Esophagus mucosa (tissue), 1 donor: ENCODE measurements at regions not wholly inside any gene's neighbourhood (a gene's known extent, or its start where the extent isn't known, plus 50 kb on each side); places are given as distances from the start of the nearest gene placed in this dataset.
A peak's percentile ranks its signal among the peaks of the same experiment; 100 is the strongest.
"Not testable (repeated sequence)": the region's sequence is repeated elsewhere in the genome, so short reads cannot be mapped to it uniquely, and the experiment has no call there.

Experiments
- ATAC-seq: fragments of 200-7000 bp; cut with Tn5 transposase; one replicate; pipeline ENCODE4 v1.9.1; 2020
- donor health status: DM: yes; HTN: yes; CAD: no.

DNA sequence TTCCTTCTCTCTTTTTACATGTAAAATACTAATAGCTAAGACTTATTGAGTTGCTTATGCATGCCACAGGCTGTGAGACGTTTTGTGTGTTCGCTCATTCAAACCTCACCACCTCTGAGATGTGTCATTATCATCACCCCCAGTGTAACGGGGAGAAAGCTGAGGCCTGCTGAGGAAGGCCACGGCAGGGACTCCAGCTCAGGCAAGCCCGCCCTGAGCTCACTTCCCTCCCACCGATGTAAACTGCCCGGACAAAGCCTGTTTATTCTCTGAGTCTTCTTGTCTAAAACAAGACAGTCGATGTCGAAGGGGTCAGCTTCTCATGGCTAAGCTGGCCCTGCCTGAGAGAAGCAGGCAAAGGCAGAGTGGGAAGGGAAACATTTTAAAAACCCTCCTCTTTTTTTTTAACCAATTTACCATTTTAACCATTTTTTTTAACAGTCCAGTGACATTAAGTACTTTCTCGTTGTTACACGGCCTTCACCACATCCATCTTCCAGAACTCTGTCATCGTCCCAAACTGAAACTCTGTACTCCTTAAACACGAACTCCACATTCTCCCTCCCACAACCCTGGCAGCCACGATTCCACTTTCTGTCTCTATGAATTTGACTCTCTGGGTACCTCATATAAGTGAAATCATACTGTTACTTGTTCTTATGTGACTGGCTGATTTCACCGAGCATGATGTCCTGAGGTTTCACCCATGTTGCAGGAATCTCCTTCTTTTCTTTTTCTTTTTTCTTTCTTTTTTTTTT, 204.8 kb upstream of the GALNT2 start:
- no peak for ATAC-seq

DNA sequence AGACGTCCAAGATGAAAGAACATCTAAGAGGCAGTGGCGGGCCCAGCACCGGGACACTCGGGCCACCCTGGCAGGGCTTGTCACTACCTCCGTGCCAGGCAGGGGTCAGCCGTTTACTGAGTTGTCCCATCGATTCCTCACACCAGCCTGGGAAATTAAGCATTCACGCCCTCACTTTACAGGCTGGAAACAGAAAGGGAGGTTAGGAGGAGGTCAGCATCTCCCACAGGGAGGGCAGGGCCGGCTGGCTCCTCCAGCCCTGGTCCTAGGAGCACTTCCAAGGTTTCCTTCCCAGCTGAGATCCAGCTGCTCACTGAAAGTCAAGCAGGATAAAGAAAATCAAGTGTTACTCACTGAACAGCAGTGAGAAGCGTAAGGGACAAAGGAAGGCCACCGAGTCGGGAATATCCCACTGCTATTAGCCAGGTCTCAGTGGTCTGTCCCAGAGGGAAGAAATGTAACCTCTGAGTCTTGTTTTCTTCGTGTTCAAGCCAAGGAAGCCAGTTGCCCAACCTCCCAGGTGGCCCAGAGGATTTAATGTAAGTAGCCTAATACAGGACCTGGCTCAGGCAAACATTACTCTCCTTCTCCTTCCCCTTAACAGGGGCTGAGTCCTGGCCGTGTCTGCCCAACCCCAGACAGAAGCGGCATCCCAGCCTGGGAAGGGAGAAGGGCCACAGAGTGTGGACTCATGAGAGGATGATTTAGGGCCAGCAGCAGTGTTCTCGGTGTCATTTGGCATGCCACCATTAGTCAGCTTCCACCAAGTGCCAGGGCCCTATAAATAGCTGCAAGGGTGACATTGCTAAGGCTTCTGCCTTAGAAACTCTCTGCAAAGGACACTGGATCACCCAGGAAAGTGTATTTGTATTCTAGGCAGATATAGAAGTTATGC, 203.1 kb upstream of the GALNT2 start:
- no peak for ATAC-seq

DNA sequence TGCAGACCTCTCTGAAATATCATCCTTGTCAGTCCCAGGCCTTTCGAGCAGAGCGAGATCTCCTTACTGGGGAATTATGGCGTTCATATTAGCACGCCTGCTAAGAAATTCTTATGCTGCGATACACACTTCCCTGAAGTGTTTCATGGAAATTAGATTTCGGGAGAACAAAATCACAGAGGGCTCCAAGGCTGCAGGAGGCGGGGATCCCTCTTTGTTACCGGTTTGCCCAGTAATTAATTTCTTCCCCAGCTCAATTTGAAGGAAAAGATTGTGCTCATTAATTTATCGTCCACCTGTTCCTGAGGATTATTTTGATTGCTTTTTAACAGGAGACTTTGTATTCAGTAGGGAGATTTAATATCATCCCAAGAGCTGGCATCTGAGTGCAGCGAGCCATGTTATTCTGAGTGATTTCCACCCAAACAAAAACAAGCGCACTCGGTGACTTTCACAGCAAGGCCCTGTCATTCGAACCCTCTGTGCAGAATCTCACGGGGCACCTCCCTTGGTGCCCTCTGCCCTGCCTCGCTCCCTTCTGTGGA, 202.3 kb upstream of the GALNT2 start:
- ATAC-seq: no peak

DNA sequence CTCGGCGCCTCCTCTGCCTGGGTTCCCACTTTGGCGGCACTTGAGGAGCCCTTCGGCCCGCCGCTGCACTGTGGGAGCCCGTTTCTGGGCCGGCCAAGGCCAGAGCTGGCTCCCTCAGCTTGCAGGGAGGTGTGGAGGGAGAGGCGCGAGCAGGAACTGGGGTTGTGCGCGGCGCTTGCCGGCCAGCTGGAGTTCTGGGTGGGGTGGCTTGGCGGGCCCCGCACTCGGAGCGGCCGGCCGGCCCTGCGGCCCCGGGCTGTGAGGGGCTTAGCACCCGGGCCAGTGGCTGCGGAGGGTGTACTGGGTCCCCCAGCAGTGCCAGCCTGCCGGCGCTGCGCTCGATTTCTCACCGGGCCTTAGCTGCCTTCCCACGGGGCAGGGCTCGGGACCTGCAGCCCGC, 201.7 kb upstream of the GALNT2 start:
- not testable (repeated sequence) for ATAC-seq

DNA sequence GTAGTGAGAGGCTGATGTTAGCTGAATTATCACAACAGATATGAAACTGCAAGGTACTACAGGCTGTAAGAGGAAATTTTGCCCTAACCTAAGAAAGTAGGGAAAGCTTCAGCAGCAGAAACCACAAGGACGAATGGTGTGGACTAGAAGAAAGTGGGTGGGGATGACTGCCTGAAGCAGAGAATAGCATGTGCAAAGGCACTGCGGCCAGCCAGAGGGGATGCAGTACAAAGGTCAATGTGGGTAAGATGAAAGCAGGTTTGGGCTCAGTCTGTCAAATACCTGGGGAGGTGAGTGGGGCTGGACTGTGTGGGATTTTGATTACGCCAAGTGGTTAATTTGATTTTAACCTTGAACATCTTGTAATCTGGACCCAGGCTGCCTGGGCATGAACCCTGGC, 199.3 kb upstream of the GALNT2 start:
- no peak for ATAC-seq

DNA sequence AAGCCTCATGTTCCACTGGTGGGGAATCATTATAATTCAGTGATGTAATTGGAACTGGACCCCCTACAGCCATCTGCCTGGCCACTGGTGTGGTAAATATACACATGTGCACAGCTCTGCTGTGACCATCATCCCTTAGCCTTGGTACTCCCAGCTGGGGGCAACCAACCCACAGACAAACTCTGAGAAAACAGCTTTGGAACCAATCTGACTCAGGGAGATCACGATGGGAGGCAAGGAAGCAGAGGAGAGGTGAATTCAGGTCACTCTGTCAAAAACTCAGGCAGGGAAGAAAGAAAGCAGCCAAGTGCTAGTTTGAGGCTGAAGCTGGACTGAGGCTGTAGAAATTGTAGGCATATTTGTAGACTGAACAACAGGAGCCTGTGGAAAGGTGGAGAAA, 197.8 kb upstream of the GALNT2 start:
- ATAC-seq: no peak

DNA sequence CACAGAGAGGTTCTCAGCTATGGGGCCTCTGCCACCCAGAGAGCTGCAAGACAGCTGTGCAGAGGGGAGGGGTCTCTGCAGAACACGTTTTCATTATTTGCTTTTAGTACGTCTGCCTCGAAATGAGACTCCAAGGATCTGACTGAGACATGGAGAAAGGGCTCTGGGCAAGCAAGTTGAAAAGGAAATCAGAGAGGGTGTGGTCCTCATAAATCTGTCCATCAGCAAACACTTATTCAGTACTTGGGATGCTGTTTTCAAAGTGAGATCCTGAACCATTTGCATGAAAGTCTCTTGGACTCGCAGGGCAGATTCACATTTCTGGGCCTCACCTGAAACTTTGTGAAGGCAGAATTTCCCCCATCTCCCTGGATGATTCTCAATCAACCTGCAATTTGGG, 197.4 kb upstream of the GALNT2 start:
- ATAC-seq: no peak

DNA sequence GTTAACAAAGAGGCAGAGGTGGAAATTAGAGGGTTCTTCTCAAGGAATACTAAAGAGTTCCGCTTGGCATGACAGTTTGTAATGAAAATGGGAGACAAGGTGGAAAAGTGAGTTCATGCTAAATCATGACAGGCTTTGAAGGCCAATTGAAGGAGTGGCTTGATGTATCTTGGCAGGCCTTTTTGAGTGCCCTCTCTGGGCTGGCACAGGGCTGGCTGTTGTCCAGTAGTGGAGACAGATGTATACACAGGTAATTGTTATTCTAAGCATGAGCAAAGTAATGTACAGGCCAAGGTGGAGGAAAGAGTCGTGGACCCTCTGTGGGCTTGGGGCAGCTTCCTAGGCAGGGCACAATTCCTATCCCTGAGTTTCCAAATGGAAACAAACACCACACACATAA, 196.7 kb upstream of the GALNT2 start:
- no peak for ATAC-seq

DNA sequence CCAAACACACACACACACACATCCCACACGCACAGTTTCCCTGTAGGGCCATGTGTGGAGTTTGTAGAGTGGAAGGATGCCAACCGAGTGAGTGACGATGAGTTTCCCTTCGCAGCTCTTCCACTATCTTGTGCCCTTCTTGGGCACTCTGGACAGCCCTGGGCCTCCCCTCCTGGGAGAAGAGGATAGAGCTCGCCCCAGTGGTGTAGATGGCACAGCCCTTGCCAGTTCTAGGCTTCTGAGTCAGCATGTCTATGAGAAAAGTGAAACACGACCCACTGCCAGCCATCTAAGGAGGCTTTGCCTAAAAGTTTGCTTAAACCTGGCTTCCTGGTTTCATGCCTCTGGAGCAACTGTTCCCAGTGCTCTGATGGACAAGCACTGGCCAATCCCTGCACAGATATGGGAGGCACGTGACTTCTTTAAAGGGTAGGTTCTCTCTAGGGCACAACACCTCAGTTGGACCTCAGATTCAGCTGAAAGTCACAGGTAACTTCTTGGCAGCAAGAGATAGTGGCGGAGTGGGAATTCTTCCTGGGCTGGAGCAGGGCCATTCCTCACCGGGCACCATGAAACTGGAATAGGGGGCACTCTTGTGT, 195.9 kb upstream of the GALNT2 start:
- no peak for ATAC-seq

DNA sequence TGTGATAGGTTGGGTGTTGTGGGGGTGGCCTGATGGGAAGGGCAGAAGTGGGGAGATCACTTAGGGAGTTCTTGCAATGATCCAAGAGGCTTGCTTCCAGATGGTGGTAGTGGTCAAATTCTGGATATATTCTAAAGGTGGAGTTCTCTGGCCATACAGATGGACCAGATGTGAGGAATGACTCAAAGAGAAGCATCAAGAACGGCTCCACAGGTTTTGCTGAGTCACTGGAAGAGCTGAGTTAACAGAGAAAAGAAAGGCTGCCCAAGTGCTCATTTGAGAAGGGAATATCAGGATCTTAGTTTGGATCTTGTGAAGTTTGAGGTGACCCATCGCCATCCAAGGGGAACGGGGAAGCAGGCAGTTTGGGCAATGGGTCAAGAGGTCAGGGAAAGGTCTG, 192.9 kb upstream of the GALNT2 start:
- ATAC-seq: no peak

DNA sequence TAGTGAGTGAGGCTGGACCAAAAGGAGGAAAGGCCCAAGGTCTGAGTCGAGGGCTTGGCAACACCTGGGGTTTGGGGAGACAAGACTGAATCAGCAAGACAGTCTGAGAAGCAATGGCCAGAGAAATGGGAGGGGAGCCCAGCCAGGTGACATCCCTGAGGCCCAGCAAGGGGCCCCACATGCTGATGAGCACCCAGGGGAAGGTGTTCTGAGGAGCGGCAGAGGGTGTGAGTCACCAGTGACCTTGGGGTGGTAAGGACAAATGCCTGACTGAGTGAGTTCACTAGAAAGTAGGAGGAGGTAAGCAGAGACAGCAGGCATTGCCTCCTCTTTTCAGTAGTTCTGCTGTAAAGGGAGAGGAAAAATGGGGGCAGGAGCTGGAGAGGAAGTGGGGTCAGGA, 192.4 kb upstream of the GALNT2 start:
- no peak for ATAC-seq

DNA sequence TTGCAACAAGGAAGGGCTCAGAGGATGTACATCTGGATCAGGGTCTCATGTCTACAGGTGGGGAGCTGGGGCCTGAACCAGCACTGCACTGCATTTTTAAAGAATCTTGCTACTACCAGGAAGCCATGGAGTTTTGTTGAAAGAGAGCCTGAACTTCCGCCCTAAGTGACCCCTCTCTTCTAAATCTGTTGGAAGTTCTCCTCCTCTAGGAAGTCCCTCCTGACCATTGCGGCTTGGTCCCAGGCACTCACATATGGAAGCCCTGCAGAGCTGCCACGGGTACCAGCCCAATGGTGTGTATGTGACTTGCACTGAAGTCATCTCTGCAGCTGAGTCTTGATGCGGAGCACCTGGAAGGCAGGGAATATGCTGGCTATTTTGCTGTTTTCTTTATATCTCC, 192.0 kb upstream of the GALNT2 start:
- no peak for ATAC-seq

DNA sequence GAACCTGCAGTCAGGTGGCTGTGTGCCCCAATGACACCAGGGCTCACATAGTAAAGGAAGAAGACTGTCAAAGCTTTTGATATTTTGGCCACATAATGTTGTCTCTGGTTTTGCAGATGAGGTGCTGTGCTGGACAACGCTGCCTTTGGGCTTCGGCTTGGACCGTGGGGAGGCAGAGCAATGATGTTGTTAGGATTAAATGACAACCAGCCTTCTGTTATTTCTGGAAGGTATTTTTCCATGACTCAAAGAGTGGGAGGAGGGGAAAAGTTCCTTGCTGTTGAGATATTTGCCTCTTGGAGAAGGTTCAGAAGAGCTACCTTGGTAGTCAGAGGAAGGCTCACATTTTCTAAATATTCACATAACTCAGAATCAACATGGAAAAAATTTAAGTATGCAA, 187.3 kb upstream of the GALNT2 start:
- ATAC-seq: no peak

DNA sequence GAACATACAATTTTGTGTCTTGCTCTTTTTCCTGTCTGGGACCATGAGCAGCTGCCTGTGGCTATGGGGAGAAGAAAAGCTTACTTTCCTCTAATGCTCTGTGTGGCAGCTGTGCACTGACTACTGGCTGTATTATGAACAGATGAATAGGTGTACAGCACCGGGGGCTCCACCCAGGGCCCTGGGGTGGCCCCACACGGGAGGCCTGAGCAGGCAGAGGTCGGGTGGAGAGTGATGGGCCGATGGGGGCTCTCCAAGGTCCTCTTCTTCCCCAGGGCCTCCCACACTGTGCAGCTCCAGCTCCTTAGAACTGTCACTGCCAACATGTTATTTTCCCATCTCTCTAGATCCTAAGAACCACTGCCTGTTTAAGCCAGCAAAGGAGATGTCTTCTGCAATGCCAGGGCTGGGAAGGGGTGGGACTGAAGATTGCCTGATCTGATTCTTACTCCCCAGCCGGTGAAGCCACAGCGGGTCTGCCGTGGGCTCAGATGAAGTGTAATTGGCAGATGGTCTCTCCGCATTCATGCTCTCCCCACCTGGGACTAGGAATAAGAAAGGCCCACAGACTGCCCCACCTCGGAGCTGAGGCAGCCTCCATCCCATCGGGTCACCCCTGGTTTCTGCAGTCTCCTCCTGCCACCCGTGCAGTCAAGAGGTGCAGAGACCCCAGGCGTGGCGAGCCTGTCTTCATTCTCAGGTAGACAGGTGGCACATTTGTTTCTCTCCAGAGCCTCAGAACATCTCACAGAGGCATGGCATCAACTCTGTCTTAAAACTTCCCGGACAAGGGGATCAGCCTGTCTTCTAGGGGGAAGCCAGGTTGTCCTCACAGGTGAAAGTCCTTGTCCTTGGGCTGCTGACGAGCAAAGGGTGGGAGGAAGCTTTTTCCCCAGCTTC, 186.5 kb upstream of the GALNT2 start:
- no peak for ATAC-seq

DNA sequence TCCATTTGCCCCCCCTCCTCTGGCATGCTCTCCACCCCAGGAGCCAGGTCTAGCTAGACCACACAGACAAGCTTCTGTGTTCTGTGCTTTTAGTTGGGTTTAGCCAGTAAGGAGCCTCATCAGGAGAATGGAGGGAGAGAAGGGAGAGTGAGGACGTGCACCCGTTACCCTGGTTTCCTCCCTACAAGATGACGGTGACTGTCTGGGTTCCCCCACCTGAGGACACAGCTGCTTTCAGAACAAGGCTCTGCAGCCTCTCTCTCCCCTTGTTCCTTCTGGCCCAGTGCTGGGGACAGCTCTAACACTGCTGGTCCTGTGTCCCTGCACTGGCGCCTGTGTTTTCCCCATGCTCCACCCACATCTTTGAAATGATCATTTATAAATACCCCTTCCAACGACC, 184.4 kb upstream of the GALNT2 start:
- no peak for ATAC-seq

DNA sequence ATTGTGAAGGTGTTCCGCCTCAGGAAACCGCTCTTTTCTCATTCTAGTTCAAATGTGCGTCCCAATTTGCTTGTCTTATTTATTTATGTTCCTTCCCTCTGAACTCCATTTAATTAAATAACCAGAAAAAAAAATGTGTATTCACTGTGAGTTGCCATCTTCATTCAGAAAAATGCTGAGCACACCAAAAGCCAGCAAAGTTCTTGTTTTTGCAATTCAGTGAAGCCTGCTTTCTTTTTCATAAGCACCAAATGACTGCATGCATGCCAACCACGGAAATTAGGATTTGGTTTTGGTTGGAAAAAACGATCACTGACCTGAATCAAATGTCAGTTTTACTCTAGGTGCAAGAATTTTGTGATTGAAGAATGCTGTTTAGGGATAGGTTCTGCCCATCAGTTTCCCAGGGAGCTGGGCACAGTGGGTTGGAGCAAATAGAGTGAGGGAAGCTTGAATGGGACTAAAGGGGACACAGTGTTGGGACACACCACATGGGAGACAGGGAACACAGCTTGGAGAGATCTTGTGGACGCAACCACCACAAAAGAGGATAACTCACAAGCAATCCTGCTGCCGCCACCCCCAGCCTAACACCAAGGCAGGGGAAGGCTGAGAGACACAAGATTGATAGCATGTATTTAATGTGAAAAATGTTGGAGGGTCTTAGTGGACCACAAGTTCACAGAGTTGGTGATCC, 183.4 kb upstream of the GALNT2 start:
- ATAC-seq: no peak

DNA sequence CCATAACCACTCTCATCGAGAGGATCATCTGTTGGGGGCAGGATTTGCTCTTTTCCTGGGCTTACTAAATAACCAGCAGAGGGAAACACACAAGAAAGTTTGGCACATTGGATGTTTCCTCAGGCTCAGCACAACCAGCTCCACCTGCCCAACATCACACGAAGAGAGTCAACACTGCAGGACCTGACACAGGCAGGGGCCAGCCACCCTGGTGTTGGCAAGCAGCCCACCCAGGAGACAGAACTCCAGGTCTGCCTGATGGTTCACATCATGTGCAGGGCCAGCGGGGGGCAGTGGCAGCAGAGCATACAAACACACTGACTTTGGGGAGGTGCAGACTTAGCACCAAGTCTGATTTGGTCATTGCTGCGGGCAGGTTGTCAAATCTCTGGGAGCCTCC, 182.3 kb upstream of the GALNT2 start:
- ATAC-seq: no peak

DNA sequence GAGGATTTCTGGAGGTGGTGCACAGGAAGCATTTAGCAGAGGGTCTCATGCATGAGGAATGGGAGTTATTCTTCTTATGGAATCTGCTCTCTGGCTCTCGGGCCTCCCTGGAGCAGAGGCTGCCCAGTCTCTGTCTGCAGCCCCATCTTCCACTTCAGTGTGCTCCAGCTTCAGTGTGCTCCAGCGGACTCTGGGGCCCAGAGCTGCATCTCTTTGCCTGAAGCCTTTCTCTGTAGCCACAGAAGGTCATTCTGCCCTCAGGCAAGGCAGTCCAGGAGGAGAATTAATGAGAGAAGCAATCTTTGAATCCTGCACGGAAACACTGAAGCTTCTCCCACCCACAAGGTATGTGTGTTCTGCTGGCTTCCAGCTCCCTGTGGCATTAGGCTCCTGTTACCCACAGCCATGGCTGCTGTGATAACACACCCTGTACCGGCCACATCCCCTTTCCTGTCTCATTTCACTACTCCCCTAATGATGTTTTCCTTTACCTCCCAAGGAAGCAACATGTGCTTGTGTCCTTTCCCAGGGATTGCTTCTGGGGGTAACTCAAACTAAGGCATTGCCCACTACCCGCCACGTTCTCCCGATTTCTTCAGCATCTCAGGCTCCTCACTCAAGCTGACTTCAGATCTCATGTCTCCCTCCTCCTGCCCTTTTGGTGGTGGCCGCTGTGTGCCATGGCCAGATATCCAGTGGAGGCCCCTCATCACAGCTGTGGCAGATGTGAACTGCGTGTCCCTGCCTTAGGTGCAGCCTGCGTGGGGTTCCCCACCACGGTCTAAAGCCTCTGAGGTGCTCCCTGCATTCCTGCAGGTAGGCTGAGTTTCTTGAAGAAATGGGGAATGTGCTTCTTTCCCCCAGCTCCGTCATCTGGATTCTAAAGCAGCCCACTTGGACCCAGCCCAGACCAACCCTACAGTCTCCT, 181.2 kb upstream of the GALNT2 start:
- ATAC-seq: no peak

DNA sequence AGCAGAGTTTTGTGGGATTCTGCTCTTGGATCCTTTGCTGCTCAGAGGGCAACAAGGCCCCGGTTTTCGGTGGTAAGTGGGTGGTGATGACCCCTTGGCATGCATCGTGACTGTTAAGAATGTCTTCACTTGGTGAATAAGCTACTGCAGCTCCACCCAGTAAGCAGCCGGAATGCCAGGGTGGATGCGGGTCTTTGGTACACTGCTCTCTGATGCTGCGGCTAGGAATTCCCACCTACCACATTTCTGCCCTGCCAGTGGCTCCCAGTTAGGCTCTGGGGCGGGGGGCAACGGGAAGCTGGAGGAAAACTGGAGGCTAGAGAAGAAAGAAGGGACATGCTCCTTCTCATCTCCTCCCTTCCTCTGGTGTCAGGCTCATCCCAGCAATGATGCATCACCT, 180.4 kb upstream of the GALNT2 start:
- ATAC-seq: no peak

DNA sequence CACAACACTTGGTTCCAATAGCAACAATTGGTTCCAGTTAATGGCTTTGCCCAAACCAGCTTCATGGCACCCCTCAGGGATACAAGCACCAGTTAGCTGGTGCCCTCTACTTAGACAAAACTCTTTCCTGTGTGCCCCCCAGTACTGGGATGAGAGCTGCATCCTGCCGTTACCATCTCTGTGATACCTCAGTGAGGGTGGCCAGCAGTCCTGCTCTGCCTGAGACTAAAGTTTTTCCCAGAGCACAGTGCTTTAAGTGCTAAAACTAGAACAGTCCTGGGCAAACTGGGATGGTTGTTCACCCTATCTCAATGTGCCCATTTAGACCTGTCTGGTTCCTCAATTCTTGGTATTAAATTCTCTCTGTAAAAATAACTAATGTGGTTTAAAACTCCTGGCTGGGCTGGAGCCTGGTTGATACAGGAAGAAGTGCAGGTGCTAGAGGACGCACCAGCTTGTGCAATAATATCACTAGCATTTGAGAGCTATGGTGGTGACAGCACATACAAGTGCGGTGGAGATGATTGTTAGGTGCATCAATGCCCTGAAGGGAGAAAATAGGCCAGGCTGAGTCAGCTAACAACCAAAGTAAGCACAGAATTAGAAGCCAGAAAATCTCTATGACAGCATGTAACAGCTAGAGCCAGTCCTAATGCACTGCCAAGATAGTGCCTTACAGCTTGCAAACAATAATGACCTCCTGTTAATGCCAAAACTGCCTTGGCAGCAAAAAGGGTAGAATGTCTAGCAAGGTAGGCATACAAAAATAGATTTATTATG, 179.8 kb upstream of the GALNT2 start:
- ATAC-seq: peak; percentile 97
